GM12892 (cell line): ENCODE measurements at regions not wholly inside any gene's neighbourhood (a gene's known extent, or its start where the extent isn't known, plus 50 kb on each side); places are given as distances from the start of the nearest gene placed in this dataset.

ENCODE experiments used
- POLR2A ChIP-seq: IDR thresholded peaks from 2 replicates; pipeline ENCODE4 v1.6.1; 2011; ENCODE audit warnings: low read depth, low read length, control low read depth
- POLR2AphosphoS5 ChIP-seq: IDR thresholded peaks from 2 replicates; pipeline ENCODE4 v1.6.1; 2011; ENCODE audit warnings: low read depth, low read length, control low read depth
- TAF1 ChIP-seq: IDR thresholded peaks from 2 replicates; pipeline ENCODE4 v1.6.1; 2011; ENCODE audit warnings: low read depth, mild to moderate bottlenecking, control low read depth, low read length, borderline replicate concordance

DNA sequence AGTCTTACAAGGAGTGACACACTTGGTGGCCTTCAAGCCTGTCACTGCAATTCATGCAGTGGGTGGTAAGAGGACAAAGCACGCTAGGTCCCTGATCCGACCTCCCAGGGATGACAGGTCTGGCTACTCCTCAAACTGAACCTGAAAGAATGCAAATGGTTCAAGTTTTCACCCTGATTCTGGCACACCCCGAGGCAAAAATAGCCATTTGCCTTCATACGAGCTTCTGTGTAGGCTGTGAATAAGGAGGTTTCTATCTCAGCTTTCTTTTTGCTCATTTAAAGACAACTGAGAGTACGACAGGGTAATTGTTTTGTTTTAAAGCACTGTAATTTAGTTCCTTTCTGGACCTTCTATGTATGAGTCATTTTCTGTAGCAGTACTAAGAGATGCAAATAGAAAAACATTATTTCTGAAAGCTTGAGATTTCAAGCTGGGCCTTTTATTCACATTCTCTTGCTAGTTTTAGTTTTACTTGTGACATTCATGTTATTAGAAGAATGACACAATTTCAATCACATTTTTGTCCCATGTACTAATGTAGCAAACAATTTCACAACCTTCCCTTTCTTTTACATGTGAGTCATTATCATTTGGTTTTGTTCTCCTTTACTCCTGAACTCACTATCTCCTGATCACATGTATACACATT is 56.6 kb upstream of the FDX1 start:
- TF ChIP-seq POLR2A (peak; percentile 49; the same call in 1 of the 2 replicates), POLR2AphosphoS5 (no peak), TAF1 (no peak)
